WTC11 (cell line): ENCODE measurements at regions not wholly inside any gene's neighbourhood (a gene's known extent, or its start where the extent isn't known, plus 50 kb on each side); places are given as distances from the start of the nearest gene placed in this dataset.

Source experiments
- ATF6 ChIP-seq: sonication (generic); formaldehyde crosslinking; IDR thresholded peaks from 2 replicates; pipeline ENCODE4 v1.8.1; 2023; ENCODE audit warnings: mild to moderate bottlenecking, missing genetic modification reagents
- ESRRA ChIP-seq: sonication (generic); formaldehyde crosslinking; IDR thresholded peaks from 2 replicates; pipeline ENCODE4 v1.8.1; 2022; ENCODE audit warnings: mild to moderate bottlenecking, missing genetic modification reagents, borderline replicate concordance
- HMGA2 ChIP-seq: fragments of 250-450 bp; sonication (Bioruptor Pico); IDR thresholded peaks from 2 replicates; pipeline ENCODE4 v1.4.0; 2021; ENCODE audit warnings: mild to moderate bottlenecking, moderate library complexity
- IRF1 ChIP-seq: sonication (generic); formaldehyde crosslinking; IDR thresholded peaks from 2 replicates; pipeline ENCODE4 v1.8.0; 2023; ENCODE audit warnings: missing genetic modification reagents
- IRF2 ChIP-seq: sonication (generic); formaldehyde crosslinking; IDR thresholded peaks from 2 replicates; pipeline ENCODE4 v1.8.0; 2022; ENCODE audit warnings: low read depth, missing genetic modification reagents, borderline replicate concordance
- NR3C1 ChIP-seq: sonication (generic); formaldehyde crosslinking; conservative IDR thresholded peaks from 2 replicates; pipeline ENCODE4 v1.8.1; 2023; ENCODE audit warnings: low read depth, mild to moderate bottlenecking, missing genetic modification reagents
- PRDM15 ChIP-seq: sonication (generic); formaldehyde crosslinking; IDR thresholded peaks from 2 replicates; pipeline ENCODE4 v1.8.0; 2022; ENCODE audit warnings: missing genetic modification reagents
- SP1 ChIP-seq: sonication (generic); formaldehyde crosslinking; conservative IDR thresholded peaks from 2 replicates; pipeline ENCODE4 v1.8.1; 2022; ENCODE audit warnings: missing genetic modification reagents
- ZNF232 ChIP-seq: sonication (generic); formaldehyde crosslinking; IDR thresholded peaks from 2 replicates; pipeline ENCODE4 v1.8.0; 2022; ENCODE audit warnings: mild to moderate bottlenecking, missing genetic modification reagents
- TF ChIP-seq, protein P1 (sequence below): fragments of 200-600 bp; IDR thresholded peaks from 2 replicates; pipeline ENCODE4 v1.8.0; 2022; ENCODE audit warnings: antibody characterized with exemption
- TF ChIP-seq, protein P2 (sequence below): sonication (generic); formaldehyde crosslinking; IDR thresholded peaks from 2 replicates; pipeline ENCODE4 v1.8.1; 2022; ENCODE audit warnings: low read depth, missing genetic modification reagents, borderline replicate concordance

GRCh38 chr15:60130398-60130797, 126.3 kb downstream of the FOXB1 start:
- TF ChIP-seq, protein P1, sequence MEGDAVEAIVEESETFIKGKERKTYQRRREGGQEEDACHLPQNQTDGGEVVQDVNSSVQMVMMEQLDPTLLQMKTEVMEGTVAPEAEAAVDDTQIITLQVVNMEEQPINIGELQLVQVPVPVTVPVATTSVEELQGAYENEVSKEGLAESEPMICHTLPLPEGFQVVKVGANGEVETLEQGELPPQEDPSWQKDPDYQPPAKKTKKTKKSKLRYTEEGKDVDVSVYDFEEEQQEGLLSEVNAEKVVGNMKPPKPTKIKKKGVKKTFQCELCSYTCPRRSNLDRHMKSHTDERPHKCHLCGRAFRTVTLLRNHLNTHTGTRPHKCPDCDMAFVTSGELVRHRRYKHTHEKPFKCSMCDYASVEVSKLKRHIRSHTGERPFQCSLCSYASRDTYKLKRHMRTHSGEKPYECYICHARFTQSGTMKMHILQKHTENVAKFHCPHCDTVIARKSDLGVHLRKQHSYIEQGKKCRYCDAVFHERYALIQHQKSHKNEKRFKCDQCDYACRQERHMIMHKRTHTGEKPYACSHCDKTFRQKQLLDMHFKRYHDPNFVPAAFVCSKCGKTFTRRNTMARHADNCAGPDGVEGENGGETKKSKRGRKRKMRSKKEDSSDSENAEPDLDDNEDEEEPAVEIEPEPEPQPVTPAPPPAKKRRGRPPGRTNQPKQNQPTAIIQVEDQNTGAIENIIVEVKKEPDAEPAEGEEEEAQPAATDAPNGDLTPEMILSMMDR, result no peak
- TF ChIP-seq PRDM15 (CRISPR knock-in tag) (no peak), ATF6 (CRISPR knock-in tag) (no peak), SP1 (CRISPR knock-in tag) (no peak), IRF1 (CRISPR knock-in tag) (no peak), NR3C1 (CRISPR knock-in tag) (no peak), IRF2 (CRISPR knock-in tag) (no peak), ESRRA (CRISPR knock-in tag) (no peak), HMGA2 (no peak), ZNF232 (no peak)
- TF ChIP-seq, protein P2, sequence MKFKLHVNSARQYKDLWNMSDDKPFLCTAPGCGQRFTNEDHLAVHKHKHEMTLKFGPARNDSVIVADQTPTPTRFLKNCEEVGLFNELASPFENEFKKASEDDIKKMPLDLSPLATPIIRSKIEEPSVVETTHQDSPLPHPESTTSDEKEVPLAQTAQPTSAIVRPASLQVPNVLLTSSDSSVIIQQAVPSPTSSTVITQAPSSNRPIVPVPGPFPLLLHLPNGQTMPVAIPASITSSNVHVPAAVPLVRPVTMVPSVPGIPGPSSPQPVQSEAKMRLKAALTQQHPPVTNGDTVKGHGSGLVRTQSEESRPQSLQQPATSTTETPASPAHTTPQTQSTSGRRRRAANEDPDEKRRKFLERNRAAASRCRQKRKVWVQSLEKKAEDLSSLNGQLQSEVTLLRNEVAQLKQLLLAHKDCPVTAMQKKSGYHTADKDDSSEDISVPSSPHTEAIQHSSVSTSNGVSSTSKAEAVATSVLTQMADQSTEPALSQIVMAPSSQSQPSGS (CRISPR knock-in tag), result no peak
